H9 (cell line): ENCODE measurements at regions not wholly inside any gene's neighbourhood (a gene's known extent, or its start where the extent isn't known, plus 50 kb on each side); places are given as distances from the start of the nearest gene placed in this dataset.

Experiments
- DNase-seq: peaks from one replicate; pipeline ENCODE4 v3.0.0-alpha.2; 2017
- H2AFZ ChIP-seq: one replicate; pipeline ENCODE4 v1.6.1; 2013; ENCODE audit warnings: mild to moderate bottlenecking, low read length, control low read depth, moderate library complexity
- H2AK5ac ChIP-seq: 2 replicates; pipeline ENCODE4 v1.6.1; 2013; ENCODE audit warnings: low read length, control low read depth, mixed read lengths; ENCODE audit not compliant: insufficient read length
- H2BK120ac ChIP-seq: one replicate; pipeline ENCODE4 v1.6.1; 2013; ENCODE audit warnings: low read depth, mild to moderate bottlenecking, low read length, control low read depth, inconsistent platforms; ENCODE audit not compliant: poor library complexity, severe bottlenecking
- H2BK12ac ChIP-seq: 2 replicates; pipeline ENCODE4 v1.6.1; 2013; ENCODE audit warnings: low read length, control low read depth, mixed read lengths, low read depth; ENCODE audit not compliant: insufficient read length
- H2BK15ac ChIP-seq: 2 replicates; pipeline ENCODE4 v1.6.1; 2013; ENCODE audit warnings: low read depth, low read length, control low read depth
- H2BK20ac ChIP-seq: one replicate; pipeline ENCODE4 v1.6.1; 2013; ENCODE audit warnings: low read depth, mild to moderate bottlenecking, low read length, control low read depth, inconsistent platforms; ENCODE audit not compliant: poor library complexity, severe bottlenecking
- H2BK5ac ChIP-seq: 2 replicates; pipeline ENCODE4 v1.6.1; 2013; ENCODE audit warnings: low read length, control low read depth, mixed read lengths; ENCODE audit not compliant: insufficient read length
- H3K14ac ChIP-seq: 2 replicates; pipeline ENCODE4 v1.6.1; 2013; ENCODE audit warnings: low read length, control low read depth; ENCODE audit not compliant: insufficient read depth
- H3K18ac ChIP-seq: 2 replicates; pipeline ENCODE4 v1.6.1; 2013; ENCODE audit warnings: low read depth, mild to moderate bottlenecking, mixed read lengths, low read length, control low read depth; ENCODE audit not compliant: insufficient read length
- H3K23ac ChIP-seq: 2 replicates; pipeline ENCODE4 v1.6.1; 2013; ENCODE audit warnings: low read length, control low read depth, mixed read lengths, low read depth; ENCODE audit not compliant: insufficient read length
- H3K23me2 ChIP-seq: 2 replicates; pipeline ENCODE4 v1.6.1; 2013; ENCODE audit warnings: low read depth, mild to moderate bottlenecking, mixed read lengths, low read length, control low read depth; ENCODE audit not compliant: insufficient read length, poor library complexity, severe bottlenecking
- H3K27ac ChIP-seq: 2 replicates; pipeline ENCODE4 v1.5.1; 2013; ENCODE audit warnings: low read length, control low read depth, mixed read lengths, low read depth; ENCODE audit not compliant: insufficient read length
- H3K27me3 ChIP-seq: 2 replicates; pipeline ENCODE4 v1.6.1; 2013; ENCODE audit warnings: low read length, control low read depth, inconsistent platforms; ENCODE audit not compliant: insufficient read depth
- H3K4ac ChIP-seq: 2 replicates; pipeline ENCODE4 v1.6.1; 2013; ENCODE audit warnings: low read depth, mild to moderate bottlenecking, control low read depth, inconsistent platforms, low read length, moderate library complexity
- H3K4me1 ChIP-seq: 2 replicates; pipeline ENCODE4 v1.6.1; 2013; ENCODE audit warnings: low read length, control low read depth, inconsistent platforms; ENCODE audit not compliant: insufficient read depth
- H3K4me2 ChIP-seq: 2 replicates; pipeline ENCODE4 v1.6.1; 2013; ENCODE audit warnings: low read length, control low read depth, mixed read lengths; ENCODE audit not compliant: insufficient read length, insufficient read depth
- H3K56ac ChIP-seq: 2 replicates; pipeline ENCODE4 v1.6.1; 2013; ENCODE audit warnings: low read depth, mild to moderate bottlenecking, mixed read lengths, low read length, control low read depth; ENCODE audit not compliant: insufficient read length
- H3K79me1 ChIP-seq: 2 replicates; pipeline ENCODE4 v1.6.1; 2013; ENCODE audit warnings: low read depth, mild to moderate bottlenecking, moderate library complexity, low read length, control low read depth, inconsistent platforms; ENCODE audit not compliant: insufficient read depth, poor library complexity, severe bottlenecking
- H3K79me2 ChIP-seq: 2 replicates; pipeline ENCODE4 v1.6.1; 2013; ENCODE audit warnings: low read length, control low read depth, inconsistent platforms; ENCODE audit not compliant: insufficient read depth
- H3K9ac ChIP-seq: 2 replicates; pipeline ENCODE4 v1.6.1; 2013; ENCODE audit warnings: low read length, control low read depth, mixed read lengths; ENCODE audit not compliant: insufficient read length; ENCODE audit errors: extremely low read depth
- H3K9me3 ChIP-seq: one replicate; pipeline ENCODE4 v1.6.1; 2013; ENCODE audit warnings: low read depth, low read length, inconsistent platforms; ENCODE audit not compliant: control insufficient read depth
- H3T11ph ChIP-seq: one replicate; pipeline ENCODE4 v1.6.1; 2013; ENCODE audit warnings: mild to moderate bottlenecking, low read length, control low read depth, inconsistent platforms
- H4K20me1 ChIP-seq: one replicate; pipeline ENCODE4 v1.6.1; 2013; ENCODE audit not compliant: control insufficient read depth, insufficient read length, insufficient read depth
- H4K5ac ChIP-seq: 2 replicates; pipeline ENCODE4 v1.6.1; 2013; ENCODE audit warnings: low read depth, mild to moderate bottlenecking, mixed read lengths, low read length, control low read depth; ENCODE audit not compliant: insufficient read length
- H4K8ac ChIP-seq: replicated peaks from 2 replicates; pipeline ENCODE4 v1.6.1; 2013; ENCODE audit warnings: low read length, control low read depth, mixed read lengths, low read depth; ENCODE audit not compliant: insufficient read length
- H4K91ac ChIP-seq: 2 replicates; pipeline ENCODE4 v1.6.1; 2013; ENCODE audit warnings: low read depth, mild to moderate bottlenecking, moderate library complexity, mixed read lengths, low read length, control low read depth; ENCODE audit not compliant: insufficient read length
- H3K27ac Mint-ChIP-seq, 3 experiments: 2 replicates in 2 of 3; 3 replicates in 1 of 3; pipeline ENCODE4 v1.8.0; 2020 to 2021; ENCODE audit warnings: mixed read lengths in 3 of 3, mild to moderate bottlenecking in 1 of 3, moderate library complexity in 1 of 3
- H3K27me3 Mint-ChIP-seq: 2 replicates; pipeline ENCODE4 v1.8.0; 2021; ENCODE audit warnings: low read depth, mild to moderate bottlenecking, moderate library complexity, mixed read lengths
- H3K36me3 Mint-ChIP-seq, 3 experiments: 2 replicates in 2 of 3; 3 replicates in 1 of 3; pipeline ENCODE4 v1.8.0; 2020 to 2021; ENCODE audit warnings: low read depth in 3 of 3, mixed read lengths in 3 of 3; ENCODE audit not compliant: insufficient read depth in 1 of 3
- H3K4me1 Mint-ChIP-seq, 2 experiments: 2 replicates each; pipeline ENCODE4 v1.8.0; 2020; ENCODE audit warnings: mixed read lengths in 2 of 2
- H3K4me3 Mint-ChIP-seq, 2 experiments: 2 replicates in 1 of 2; 3 replicates in 1 of 2; pipeline ENCODE4 v1.8.0; 2020 to 2021; ENCODE audit warnings: mild to moderate bottlenecking in 2 of 2, mixed read lengths in 2 of 2, moderate library complexity in 1 of 2
- H3K9me3 Mint-ChIP-seq, 2 experiments: 2 replicates in 1 of 2; 3 replicates in 1 of 2; pipeline ENCODE4 v1.8.0; 2020; ENCODE audit warnings: mild to moderate bottlenecking in 2 of 2, mixed read lengths in 2 of 2, moderate library complexity in 1 of 2
- WGBS: extraction: QIAGEN DNeasy Blood & Tissue Kit; methylation state at CpG from one replicate; pipeline ENCODE4 v1.1.7; 2013; ENCODE audit warnings: missing lambda C conversion rate, low lambda C conversion rate, mixed read lengths; ENCODE audit not compliant: insufficient read length; ENCODE audit errors: extremely low coverage; 5-methylcytosine and 5-hydroxymethylcytosine counted together
- TF ChIP-seq, protein P1 (sequence below): fragments of 200-600 bp; sonication (generic); conservative IDR thresholded peaks from 3 replicates; pipeline ENCODE4 v1.8.0; 2021; ENCODE audit warnings: antibody characterized with exemption, mild to moderate bottlenecking

DNA sequence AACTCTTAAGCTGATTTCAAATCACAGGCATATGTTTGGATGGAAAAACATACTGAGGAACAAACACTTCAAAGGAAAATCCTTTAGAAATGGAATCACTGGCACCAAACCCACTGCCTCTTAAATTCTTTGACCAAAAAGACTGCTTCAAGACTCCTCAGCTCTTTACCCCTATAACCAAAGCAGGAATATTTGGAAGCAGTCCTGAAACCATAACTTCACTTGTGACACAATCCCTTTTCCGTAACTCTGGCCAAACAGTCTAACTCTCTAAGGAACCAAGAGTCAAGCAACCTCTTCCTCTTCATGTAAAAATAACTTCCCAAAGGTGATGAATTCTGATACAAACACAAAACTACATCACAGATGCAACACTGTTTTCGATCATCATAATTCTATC, 104.3 kb downstream of the MTERF1 start:
- Mint-ChIP-seq H3K4me3 (no peak overlapping the region), H3K36me3 (no peaks in the 10 kb centered on the region), H3K9me3 (no peaks in the 10 kb centered on the region), H3K4me1 (no peaks in the 10 kb centered on the region), H3K27ac (no peak overlapping the region), H3K27me3 (no peaks in the 10 kb centered on the region)
- H4K8ac ChIP-seq: no peak overlapping the region
- no peak overlapping the region for H2BK5ac ChIP-seq
- no peak overlapping the region for H3K56ac ChIP-seq
- no peaks in the 10 kb centered on the region for H3K79me1 ChIP-seq
- no peak overlapping the region for H4K91ac ChIP-seq
- no peak overlapping the region for H2AFZ ChIP-seq
- H2BK15ac ChIP-seq: no peak overlapping the region
- no peak overlapping the region for H2AK5ac ChIP-seq
- no peak overlapping the region for H3K18ac ChIP-seq
- H3K27ac ChIP-seq: no peak overlapping the region
- H3K79me2 ChIP-seq: no peaks in the 10 kb centered on the region
- no peaks in the 10 kb centered on the region for H3K23me2 ChIP-seq
- no peak overlapping the region for H3T11ph ChIP-seq
- no peaks in the 10 kb centered on the region for H3K4me1 ChIP-seq
- H3K4ac ChIP-seq: no peak overlapping the region
- H4K20me1 ChIP-seq: no peaks in the 10 kb centered on the region
- DNase-seq: no peak
- no peaks in the 10 kb centered on the region for H3K27me3 ChIP-seq
- no peak overlapping the region for H2BK12ac ChIP-seq
- H3K9ac ChIP-seq: no peak overlapping the region
- H2BK120ac ChIP-seq: no peak overlapping the region
- H3K4me2 ChIP-seq: no peak overlapping the region
- H3K14ac ChIP-seq: no peak overlapping the region
- TF ChIP-seq, protein P1, sequence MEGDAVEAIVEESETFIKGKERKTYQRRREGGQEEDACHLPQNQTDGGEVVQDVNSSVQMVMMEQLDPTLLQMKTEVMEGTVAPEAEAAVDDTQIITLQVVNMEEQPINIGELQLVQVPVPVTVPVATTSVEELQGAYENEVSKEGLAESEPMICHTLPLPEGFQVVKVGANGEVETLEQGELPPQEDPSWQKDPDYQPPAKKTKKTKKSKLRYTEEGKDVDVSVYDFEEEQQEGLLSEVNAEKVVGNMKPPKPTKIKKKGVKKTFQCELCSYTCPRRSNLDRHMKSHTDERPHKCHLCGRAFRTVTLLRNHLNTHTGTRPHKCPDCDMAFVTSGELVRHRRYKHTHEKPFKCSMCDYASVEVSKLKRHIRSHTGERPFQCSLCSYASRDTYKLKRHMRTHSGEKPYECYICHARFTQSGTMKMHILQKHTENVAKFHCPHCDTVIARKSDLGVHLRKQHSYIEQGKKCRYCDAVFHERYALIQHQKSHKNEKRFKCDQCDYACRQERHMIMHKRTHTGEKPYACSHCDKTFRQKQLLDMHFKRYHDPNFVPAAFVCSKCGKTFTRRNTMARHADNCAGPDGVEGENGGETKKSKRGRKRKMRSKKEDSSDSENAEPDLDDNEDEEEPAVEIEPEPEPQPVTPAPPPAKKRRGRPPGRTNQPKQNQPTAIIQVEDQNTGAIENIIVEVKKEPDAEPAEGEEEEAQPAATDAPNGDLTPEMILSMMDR: no peak
- no peaks in the 10 kb centered on the region for H3K9me3 ChIP-seq
- WGBS: no CpG with 5 or more reads among the region's 2 CpGs
- H4K5ac ChIP-seq: no peak overlapping the region
- no peak overlapping the region for H3K23ac ChIP-seq
- no peak overlapping the region for H2BK20ac ChIP-seq
